ENCODE measurements at regions not wholly inside any gene's neighbourhood (a gene's known extent, or its start where the extent isn't known, plus 50 kb on each side); places are given as distances from the start of the nearest gene placed in this dataset.

- DNase-seq: no peak
- no peaks in the 10 kb centered on the region for H3K4me1 Mint-ChIP-seq (ENCODE audit: low read depth, unreplicated experiment)
- no peak overlapping the region for H3K4me3 Mint-ChIP-seq (ENCODE audit: low read depth, unreplicated experiment)
- TF ChIP-seq CTCF (IDR thresholded peaks at IDR 0.05; ENCODE audit: unreplicated experiment): no peak
- H3K27ac Mint-ChIP-seq (ENCODE audit: unreplicated experiment): no peak overlapping the region
- CTCF ChIA-PET: no interaction called here
- intact Hi-C loops (cut with micrococcal nuclease; ENCODE audit: unreplicated experiment): no loop called here
- peaks cover 54% of the 10 kb centered on the region for H3K27me3 Mint-ChIP-seq (ENCODE audit: unreplicated experiment)
- no peaks in the 10 kb centered on the region for H3K9me3 Mint-ChIP-seq (ENCODE audit: low read depth, unreplicated experiment)
- H3K36me3 Mint-ChIP-seq (ENCODE audit: insufficient read depth, unreplicated experiment): no peaks in the 10 kb centered on the region
- no TSS peak for BruUV-seq (replicated peaks)
Measured at GRCh38 chr1:229948438-229948837, 118.6 kb upstream of the GALNT2 start.

- no TSS peak for BruUV-seq (replicated peaks)
- DNase-seq: no peak
- CTCF ChIA-PET: no interaction called here
- Mint-ChIP-seq H3K27ac (ENCODE audit: unreplicated experiment) (no peak overlapping the region), H3K27me3 (ENCODE audit: unreplicated experiment) (peaks cover 48% of the 10 kb centered on the region), H3K36me3 (ENCODE audit: insufficient read depth, unreplicated experiment) (no peaks in the 10 kb centered on the region), H3K4me3 (ENCODE audit: low read depth, unreplicated experiment) (no peak overlapping the region), H3K4me1 (ENCODE audit: low read depth, unreplicated experiment) (no peaks in the 10 kb centered on the region), H3K9me3 (ENCODE audit: low read depth, unreplicated experiment) (no peaks in the 10 kb centered on the region)
- intact Hi-C loops (cut with micrococcal nuclease; ENCODE audit: unreplicated experiment): no loop called here
- TF ChIP-seq CTCF (IDR thresholded peaks at IDR 0.05; ENCODE audit: unreplicated experiment): no peak
Measured at GRCh38 chr1:229949500-229949899, 117.5 kb upstream of the GALNT2 start.

- Mint-ChIP-seq H3K36me3 (ENCODE audit: insufficient read depth, unreplicated experiment) (no peaks in the 10 kb centered on the region), H3K4me1 (ENCODE audit: low read depth, unreplicated experiment) (no peaks in the 10 kb centered on the region), H3K4me3 (ENCODE audit: low read depth, unreplicated experiment) (no peak overlapping the region), H3K9me3 (ENCODE audit: low read depth, unreplicated experiment) (no peaks in the 10 kb centered on the region), H3K27me3 (ENCODE audit: unreplicated experiment) (peaks cover 47% of the 10 kb centered on the region), H3K27ac (ENCODE audit: unreplicated experiment) (no peak overlapping the region)
- CTCF ChIA-PET: no interaction called here
- BruUV-seq (replicated peaks): no TSS peak
- TF ChIP-seq CTCF (IDR thresholded peaks at IDR 0.05; ENCODE audit: unreplicated experiment): no peak
- intact Hi-C loops (cut with micrococcal nuclease; ENCODE audit: unreplicated experiment): no loop called here
- DNase-seq: no peak
Measured at GRCh38 chr1:229950020-229950419, 117.0 kb upstream of the GALNT2 start.

GRCh38 chr1:229950908-229951307 lies 116.1 kb upstream of the GALNT2 start:
- H3K4me1 Mint-ChIP-seq (ENCODE audit: low read depth, unreplicated experiment): no peaks in the 10 kb centered on the region
- H3K36me3 Mint-ChIP-seq (ENCODE audit: insufficient read depth, unreplicated experiment): no peaks in the 10 kb centered on the region
- no peaks in the 10 kb centered on the region for H3K9me3 Mint-ChIP-seq (ENCODE audit: low read depth, unreplicated experiment)
- intact Hi-C loops (cut with micrococcal nuclease; ENCODE audit: unreplicated experiment): no loop called here
- H3K4me3 Mint-ChIP-seq (ENCODE audit: low read depth, unreplicated experiment): no peak overlapping the region
- CTCF ChIA-PET: no interaction called here
- TF ChIP-seq CTCF (IDR thresholded peaks at IDR 0.05; ENCODE audit: unreplicated experiment): no peak
- peaks cover 47% of the 10 kb centered on the region for H3K27me3 Mint-ChIP-seq (ENCODE audit: unreplicated experiment)
- H3K27ac Mint-ChIP-seq (ENCODE audit: unreplicated experiment): no peak overlapping the region
- no TSS peak for BruUV-seq (replicated peaks)
- DNase-seq: no peak

All from Calu3 (cell line).